GM12874 (cell line): ENCODE measurements at regions not wholly inside any gene's neighbourhood (a gene's known extent, or its start where the extent isn't known, plus 50 kb on each side); places are given as distances from the start of the nearest gene placed in this dataset.

ENCODE experiments used
- CTCF ChIP-seq: IDR thresholded peaks from 2 replicates; pipeline ENCODE4 v1.5.1; 2011; ENCODE audit warnings: low read depth, mild to moderate bottlenecking, control low read depth, low read length, moderate library complexity; ENCODE audit not compliant: insufficient read depth

DNA sequence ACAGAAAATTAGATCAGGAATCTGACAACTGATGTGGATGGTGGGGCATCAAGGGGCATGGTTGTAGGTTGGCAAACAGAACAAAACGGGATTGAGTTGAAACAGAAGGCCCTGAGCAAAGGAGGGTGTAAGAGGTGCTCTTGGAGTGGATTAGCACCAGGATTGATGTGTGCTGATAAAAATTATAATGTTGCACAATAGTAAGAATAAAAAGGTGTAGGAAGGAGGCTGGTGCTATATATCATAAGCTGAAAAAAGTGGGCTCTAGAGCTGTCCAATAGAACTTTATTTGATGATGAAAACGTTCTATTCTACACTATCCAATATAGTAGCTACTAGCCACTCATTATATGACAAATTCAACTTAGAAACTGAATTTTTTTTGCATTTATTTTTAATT, 263.1 kb upstream of the GYPC start:
- TF ChIP-seq CTCF = no peak

GRCh38 chr2:126399001-126399400, 257.0 kb upstream of the GYPC start:
- TF ChIP-seq CTCF = peak; percentile 9; the same call in 1 of the 2 replicates

DNA sequence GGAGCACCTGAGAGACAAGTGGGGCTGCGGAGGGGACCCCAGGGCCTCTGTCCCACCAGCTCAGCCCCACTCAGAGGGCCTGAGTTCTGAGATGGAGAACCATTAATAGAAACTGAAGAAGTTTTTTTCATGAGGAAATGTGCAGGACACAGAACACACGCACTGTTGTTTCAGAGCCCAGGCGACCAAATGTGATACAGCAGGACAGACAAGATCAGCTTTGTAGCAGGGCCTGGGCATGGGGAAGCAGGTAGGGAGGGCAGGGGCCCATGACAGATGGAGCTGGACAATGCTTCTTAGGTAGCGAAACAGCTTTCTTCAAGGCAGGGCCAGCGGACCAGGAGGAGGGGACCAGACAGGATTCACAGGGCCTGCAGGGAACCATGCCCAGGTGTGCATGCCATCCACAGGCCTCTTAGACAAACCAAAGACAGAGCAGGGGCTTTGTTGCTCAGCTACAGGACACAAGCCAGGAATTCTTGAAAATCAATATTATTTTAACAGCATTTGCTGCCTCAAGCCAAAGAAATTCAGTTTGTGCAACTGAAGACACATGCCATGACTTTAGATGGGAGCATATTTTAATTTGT, 252.8 kb upstream of the GYPC start:
- no peak for TF ChIP-seq CTCF

- no peak for TF ChIP-seq CTCF
These were observed 249.7 kb upstream of the GYPC start for GRCh38 chr2:126406267-126406666.

DNA sequence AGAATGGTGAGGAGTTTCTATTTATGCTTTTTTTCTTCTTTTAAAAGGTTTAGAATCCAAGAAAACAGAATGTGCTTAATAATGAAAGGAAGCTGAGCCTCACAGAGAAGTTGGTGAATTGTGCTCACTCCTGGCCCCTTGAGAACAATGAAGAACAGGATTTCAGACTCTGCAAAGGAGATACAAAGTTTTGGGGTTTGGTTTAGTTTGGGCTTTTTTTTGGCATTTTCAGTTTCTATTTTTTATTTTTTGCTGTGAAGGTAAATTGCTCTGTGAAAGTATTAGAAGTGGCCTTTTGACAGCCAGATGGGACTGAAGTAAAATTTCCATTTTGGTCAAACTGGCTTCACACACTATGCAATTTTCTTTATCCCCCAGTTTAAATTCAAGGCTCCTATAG, 247.3 kb upstream of the GYPC start:
- no peak for TF ChIP-seq CTCF

DNA sequence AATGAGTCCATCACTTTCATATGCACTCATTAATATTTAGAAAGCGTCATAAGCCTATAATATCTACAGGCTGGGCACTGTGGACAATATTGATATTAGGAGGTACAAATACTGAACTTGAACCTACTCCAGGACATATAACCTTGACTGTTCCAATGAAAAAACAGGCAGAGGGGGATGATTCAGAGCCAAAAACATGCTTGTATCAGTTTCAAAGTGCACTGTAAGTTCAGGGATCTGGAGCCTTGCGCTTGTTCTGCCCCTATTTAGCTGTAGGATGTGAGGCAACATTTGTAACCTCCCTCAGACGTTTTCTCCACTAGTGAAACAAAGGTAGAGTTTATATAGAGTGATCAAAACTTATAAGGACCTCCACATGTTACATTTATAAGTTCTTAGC, 246.1 kb upstream of the GYPC start:
- TF ChIP-seq CTCF = no peak

GRCh38 chr2:126413079-126413478, 242.9 kb upstream of the GYPC start:
- no peak for TF ChIP-seq CTCF

DNA sequence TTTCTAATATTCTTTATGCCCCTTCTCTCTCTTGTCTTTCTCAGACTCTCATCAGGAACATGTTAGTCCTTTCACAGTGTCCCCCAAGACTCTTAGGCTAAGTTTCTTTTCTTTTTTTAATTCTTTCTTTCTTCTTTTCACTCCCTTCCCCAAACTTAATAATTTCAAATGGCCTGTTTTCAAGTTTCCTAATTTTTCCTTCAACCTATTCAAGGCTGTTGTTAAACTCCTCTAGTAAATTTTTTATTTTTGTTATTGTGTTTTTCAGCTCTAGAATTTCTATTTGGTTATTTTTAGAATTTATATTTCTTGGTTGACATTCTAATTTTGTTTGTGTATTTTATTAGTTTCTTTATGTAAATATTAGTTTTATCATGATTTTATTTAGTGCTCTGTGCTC, 236.6 kb upstream of the GYPC start:
- no peak for TF ChIP-seq CTCF
